Fibroblast of skin of abdomen (primary cell): ENCODE measurements at regions not wholly inside any gene's neighbourhood (a gene's known extent, or its start where the extent isn't known, plus 50 kb on each side); places are given as distances from the start of the nearest gene placed in this dataset.
"Not testable (repeated sequence)": the region's sequence is repeated elsewhere in the genome, so short reads cannot be mapped to it uniquely, and the experiment has no call there.

Experiments
- DNase-seq: peaks from one replicate; pipeline ENCODE4 v3.0.0-alpha.2; 2013

DNA sequence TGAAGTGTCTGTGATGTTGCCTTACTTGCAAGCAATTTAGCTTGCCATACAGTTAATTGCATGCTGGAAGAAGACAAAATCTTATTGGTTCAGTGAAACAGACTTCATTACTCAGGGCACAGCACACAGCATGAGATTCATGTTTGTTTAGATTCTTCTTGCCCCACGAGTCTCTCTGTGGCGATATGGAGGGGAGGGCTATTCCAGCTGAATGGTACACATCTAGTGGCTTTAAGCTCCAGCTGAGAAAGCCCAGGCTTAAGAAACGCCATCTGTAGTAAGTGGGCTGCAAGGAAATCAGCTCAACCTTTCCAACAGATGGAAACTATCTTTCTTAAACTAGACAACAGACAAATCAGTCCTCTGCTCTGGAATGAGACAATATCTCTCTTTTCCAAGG lies 1022.0 kb downstream of the NCAM2 start:
- peak; percentile 1 for DNase-seq

DNA sequence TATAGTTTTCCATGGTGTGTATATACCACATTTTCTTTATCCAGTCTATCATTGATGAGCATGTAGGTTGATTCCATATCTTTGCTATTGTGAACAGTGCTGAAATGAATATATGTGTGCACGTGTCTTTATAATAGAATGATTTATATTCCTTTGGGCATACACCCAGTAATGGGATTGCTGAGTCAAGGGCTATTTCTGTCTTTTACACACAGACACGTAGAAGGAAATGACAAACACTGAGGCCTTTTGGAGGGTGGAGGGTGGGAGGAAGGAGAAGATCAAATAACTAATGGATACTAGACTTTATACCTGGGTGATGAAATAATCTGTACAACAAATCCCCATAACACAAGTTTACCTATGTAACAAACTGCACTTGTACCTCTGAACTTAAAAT lies 1025.7 kb downstream of the NCAM2 start:
- DNase-seq = not testable (repeated sequence)

DNA sequence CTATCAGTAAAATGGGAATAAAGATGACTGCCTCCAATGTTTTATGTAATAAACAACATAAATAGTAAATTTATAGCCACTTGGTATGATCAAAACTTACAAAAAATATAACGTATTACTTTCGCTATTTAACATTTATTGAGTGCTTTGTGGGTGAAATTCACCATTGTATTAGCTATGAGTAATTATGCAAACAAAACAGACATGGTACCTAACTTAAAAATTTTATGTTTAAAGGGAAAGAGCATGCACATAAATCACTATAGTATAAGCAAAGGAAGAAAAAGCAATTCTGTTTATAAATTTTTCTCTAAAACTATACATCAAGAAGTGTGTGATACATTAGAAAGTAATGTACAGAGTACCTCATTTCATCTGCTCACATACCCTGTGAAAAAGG lies 1046.2 kb downstream of the NCAM2 start:
- no peak for DNase-seq

GRCh38 chr21:22046576-22046975 lies 1048.4 kb downstream of the NCAM2 start:
- DNase-seq = no peak

GRCh38 chr21:22056904-22057303 lies 1058.7 kb downstream of the NCAM2 start:
- no peak for DNase-seq

DNA sequence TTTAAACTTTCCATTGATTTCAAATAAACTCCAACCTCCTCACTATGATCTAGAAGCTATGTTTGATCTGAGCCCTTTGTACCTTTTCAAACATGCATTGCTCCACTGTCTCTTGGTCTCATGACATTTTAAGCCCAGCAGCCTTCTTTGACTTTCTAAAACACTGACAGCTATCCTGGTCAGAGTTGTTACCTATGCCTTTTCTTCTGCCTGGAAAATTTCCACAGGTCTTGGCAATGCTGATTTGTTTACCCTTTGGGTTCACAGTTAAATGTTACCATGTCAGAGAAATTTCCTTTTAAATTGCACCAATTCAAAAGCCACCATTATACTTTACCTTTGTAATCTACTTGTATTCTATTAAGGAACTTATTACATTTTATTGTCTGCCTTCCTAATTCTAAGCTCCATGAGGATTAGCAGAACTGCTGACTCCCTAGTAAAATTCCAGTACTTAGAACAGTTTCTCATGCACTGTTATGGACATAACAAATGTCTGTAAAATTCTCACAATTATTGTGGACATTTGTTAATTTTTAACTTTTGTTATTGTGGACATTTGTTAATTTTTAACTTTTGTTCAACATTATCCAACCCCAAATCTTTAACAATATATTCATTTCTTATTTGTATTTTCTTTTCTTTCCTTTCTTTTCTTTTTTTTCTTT lies 1064.4 kb downstream of the NCAM2 start:
- DNase-seq = no peak

DNA sequence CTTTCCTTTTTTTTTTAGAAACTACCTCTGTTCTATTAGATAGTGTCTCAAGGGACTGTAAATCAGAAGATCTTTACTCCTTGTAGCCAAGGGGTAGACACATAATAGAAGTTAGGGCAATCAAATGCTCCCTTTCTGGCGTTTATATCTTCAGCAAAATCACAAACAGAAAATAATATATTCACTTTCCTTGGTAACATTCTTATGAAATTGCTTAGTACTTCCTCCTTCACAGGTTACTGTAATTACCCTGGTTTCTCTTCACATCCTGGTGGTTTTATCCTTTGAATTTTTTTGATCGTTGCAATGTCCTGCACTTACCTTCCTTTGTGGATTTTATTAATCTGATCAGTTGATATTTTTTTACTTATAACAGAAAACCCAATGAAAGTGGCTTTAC lies 1064.9 kb downstream of the NCAM2 start:
- DNase-seq = no peak

GRCh38 chr21:22076471-22076870 lies 1078.3 kb downstream of the NCAM2 start:
- no peak for DNase-seq

- DNase-seq = no peak
Observed at GRCh38 chr21:22083899-22084298, 1085.7 kb downstream of the NCAM2 start.

GRCh38 chr21:22096314-22096713 lies 1098.1 kb downstream of the NCAM2 start:
- DNase-seq = no peak

- no peak for DNase-seq
Observed at GRCh38 chr21:22106720-22107410, 1108.7 kb downstream of the NCAM2 start.

- DNase-seq = no peak
Observed at GRCh38 chr21:22115746-22116145, 1117.5 kb downstream of the NCAM2 start.

- DNase-seq = no peak
Observed at GRCh38 chr21:22120616-22121266, 1122.5 kb downstream of the NCAM2 start.

- DNase-seq = no peak
Observed at GRCh38 chr21:22125581-22125980, 1127.4 kb downstream of the NCAM2 start.

DNA sequence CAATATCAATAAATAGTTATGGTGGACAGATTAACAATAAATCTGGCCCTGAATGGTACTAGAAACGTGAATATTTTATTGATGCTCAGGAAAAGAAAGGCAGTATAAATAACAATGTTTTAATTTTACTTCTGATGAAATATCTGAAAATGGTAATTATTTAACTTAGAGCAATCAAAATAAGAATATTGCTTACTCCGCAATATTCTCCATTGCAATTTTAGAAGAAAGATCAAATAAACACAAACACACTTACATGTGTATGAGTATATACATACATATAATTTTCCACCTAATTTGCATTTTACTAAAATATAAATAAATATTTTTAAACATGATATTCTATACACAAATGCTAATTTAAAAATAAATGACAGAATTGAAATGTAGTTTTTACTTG lies 1130.5 kb downstream of the NCAM2 start:
- no peak for DNase-seq

- no peak for DNase-seq
Observed at GRCh38 chr21:22132358-22133071, 1134.3 kb downstream of the NCAM2 start.

DNA sequence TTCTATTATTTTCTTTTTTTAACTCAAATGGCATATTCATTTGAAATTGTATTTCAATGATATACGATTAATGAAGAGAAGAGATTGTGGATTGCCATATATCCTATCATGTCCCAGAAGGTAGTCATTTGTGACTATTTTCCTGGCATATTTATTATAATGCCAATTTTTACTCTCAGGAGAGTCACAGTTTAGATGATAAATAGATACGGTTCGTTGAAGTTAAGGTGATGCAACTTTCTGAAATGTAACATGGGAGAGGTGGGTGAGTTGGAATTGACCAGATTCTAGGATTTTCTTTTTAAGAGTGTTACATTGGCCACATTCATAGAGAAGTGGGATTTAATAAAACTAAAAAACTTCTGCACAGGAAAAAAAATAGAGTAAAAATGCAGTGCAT lies 1138.5 kb downstream of the NCAM2 start:
- DNase-seq = no peak

- DNase-seq = no peak
Observed at GRCh38 chr21:22138297-22139016, 1140.2 kb downstream of the NCAM2 start.

DNA sequence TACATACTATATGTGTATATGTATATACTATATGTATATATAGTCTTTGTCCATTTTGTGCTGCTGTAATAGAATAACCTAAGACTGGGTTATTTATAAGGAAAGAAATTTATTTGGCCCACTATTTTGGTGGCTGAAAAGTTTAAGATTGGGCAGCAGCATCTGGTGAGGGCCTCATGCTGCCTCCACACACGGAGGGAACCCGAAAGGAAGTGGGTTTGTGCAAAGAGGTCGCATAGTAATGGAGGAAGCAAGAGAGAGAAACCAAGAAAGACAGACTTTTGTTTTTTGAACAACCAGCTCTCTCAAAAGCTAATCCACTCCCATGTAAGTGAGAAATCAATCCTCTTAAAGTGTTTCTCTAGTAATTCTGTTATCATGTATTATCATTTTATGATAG lies 1147.3 kb downstream of the NCAM2 start:
- DNase-seq = no peak

DNA sequence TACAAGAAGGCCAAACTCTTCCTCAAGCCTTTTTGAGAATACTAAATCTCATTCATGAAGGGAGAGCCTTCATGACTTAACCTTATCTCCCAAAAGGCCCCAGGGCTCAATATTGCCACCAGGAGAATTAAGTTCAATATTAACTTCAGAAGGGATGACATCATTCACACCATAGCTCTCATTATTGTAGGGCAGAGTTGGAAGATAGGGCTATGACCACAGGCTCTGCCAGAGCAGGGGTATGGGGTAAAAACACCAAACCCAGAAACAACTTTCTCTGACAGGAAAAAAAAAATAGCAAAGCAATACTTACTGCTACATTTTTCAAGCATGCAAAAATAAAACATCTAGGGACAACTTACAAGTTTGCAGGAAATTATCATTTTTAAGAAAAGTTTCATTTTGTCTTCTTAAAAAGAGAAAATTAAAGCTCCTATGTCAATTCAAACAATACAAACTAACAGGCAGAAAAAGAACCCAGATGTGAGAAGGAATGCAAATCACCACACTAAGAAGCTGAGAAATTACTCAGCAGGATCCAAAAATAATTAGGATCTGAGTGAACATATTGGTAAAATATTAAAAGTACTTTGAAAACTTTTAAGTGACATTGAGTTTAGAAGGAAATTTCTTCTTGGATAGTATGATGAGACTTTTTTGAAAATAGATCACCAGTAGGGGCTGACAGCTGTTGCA lies 1156.5 kb downstream of the NCAM2 start:
- no peak for DNase-seq

DNA sequence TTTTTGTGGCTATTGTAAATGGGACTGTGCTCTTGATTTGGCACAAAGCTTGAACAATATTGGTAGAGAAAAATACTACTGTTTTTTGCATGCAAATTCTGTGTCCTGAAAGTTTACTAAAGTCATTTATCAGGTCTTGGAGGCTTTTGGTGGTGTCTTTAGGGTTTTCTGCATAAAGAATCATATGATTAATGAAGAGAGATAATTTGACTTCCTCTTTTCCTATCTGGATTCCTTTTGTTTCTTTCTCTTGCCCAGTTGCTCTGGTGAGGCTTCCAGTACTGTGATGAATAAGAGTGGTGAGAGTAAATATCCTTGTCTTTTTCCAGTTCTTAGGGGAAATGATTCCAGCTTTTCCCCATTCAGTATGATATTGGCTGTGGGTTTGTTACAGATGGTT lies 1166.7 kb downstream of the NCAM2 start:
- no peak for DNase-seq

GRCh38 chr21:22174746-22175145 lies 1176.5 kb downstream of the NCAM2 start:
- peak; percentile 2 for DNase-seq
